ENCODE measurements at regions not wholly inside any gene's neighbourhood (a gene's known extent, or its start where the extent isn't known, plus 50 kb on each side); places are given as distances from the start of the nearest gene placed in this dataset.

DNA sequence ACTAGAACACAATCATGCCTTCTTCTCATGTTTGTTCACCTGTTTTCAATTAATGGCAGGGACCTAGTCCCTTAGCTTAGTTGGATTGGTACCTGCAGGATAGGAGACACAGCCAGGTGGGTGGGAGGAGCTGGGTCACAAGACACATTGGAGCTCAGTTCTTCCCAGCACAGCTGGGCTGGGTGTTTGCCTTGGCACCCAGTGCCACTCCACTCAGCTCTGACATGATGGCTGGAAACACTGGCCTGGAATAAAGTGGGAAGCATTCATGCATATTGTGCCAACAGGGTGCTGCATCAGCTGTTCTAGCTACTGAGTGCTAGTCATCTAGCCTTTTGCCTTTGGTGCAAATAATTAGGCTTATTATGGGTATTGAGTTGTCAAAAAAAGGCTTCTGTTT, 226.1 kb downstream of the PTEN start:
- Histone ChIP-seq H3K9me3 (no peaks in the 10 kb centered on the region), H3K27ac (peak overlapping the region; percentile 96), H3K4me1 (ENCODE audit: control insufficient read depth in 1 of 2, insufficient read depth in 1 of 2, low read depth in 1 of 2, low read length in 1 of 2) (peaks cover 84 to 99% of the 10 kb centered on the region in 2 experiments), H3K36me3 (peaks cover 20% of the 10 kb centered on the region), H3K4me3 (ENCODE audit: low read depth in 1 of 2, low read length in 1 of 2) (peak overlapping the region in 1 of 2 experiments; percentile 12), H3K27me3 (no peaks in the 10 kb centered on the region)
- TF ChIP-seq, protein P1, sequence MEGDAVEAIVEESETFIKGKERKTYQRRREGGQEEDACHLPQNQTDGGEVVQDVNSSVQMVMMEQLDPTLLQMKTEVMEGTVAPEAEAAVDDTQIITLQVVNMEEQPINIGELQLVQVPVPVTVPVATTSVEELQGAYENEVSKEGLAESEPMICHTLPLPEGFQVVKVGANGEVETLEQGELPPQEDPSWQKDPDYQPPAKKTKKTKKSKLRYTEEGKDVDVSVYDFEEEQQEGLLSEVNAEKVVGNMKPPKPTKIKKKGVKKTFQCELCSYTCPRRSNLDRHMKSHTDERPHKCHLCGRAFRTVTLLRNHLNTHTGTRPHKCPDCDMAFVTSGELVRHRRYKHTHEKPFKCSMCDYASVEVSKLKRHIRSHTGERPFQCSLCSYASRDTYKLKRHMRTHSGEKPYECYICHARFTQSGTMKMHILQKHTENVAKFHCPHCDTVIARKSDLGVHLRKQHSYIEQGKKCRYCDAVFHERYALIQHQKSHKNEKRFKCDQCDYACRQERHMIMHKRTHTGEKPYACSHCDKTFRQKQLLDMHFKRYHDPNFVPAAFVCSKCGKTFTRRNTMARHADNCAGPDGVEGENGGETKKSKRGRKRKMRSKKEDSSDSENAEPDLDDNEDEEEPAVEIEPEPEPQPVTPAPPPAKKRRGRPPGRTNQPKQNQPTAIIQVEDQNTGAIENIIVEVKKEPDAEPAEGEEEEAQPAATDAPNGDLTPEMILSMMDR (IDR thresholded peaks at IDR 0.05): no peak

DNA sequence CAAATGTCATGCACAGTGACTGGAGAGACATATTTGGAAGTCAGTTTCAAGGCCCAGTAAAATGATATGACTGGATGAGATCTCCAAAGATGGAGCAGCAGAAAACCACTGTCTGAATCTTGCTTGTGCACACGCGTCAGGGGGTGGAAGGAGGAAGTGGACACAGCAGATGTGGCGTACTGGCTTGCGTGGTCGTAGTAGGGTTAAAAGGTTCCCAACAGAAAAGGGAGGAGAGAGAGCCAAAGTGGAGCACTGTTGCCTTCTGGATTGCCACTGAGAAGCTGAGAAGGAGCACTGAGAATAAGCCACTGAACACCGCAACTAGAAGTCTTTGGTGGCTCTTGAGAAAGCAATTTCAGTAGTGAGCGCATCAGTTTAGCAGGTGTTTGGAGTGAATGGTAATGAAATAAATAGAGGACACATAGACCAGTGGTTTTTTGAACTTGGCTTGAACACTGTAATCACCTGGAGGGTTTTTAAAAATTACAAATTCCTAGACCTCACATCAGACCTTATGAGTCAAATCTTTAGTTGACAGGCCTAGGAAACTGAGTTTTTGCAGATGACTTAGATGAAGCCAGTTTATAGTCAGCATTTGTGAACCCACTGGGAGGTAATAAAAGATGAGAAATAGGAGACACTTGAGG, 227.3 kb downstream of the PTEN start:
- TF ChIP-seq, protein P1 (IDR thresholded peaks at IDR 0.05): no peak

DNA sequence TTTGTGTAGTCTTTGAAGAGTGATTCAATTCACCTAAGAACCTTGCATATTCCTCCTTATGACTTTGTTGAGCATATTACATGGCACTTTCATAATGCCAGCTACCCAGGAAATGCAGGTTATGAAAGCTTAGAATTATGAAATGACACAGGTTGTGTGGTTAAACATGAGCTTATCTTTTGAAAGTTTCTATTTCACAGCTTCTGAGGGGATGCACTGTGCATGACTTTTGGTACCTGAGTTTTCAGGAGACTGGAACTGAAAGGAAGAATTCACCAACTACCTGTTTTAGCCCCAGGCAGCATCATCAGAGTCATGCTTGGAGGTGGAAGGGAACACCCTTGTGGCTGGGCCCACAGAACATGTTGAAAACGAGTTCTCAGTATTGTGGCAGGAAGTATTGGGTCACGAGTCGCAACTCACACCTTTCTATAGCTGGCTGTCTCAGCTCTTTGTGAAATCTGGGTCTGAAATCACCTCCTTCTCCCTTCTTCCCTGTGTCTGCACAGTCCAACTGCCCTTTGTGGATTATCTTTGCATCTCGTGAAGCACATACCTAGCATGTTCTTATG, 228.2 kb downstream of the PTEN start:
- H3K4me1 ChIP-seq (ENCODE audit: control insufficient read depth in 1 of 2, insufficient read depth in 1 of 2, low read depth in 1 of 2, low read length in 1 of 2): peaks cover 94 to 99% of the 10 kb centered on the region in 2 experiments
- peak overlapping the region; percentile 96 for H3K27ac ChIP-seq
- no peaks in the 10 kb centered on the region for H3K9me3 ChIP-seq
- H3K36me3 ChIP-seq: peaks cover 20% of the 10 kb centered on the region
- H3K27me3 ChIP-seq: no peaks in the 10 kb centered on the region
- TF ChIP-seq, protein P1 (IDR thresholded peaks at IDR 0.05): peak; percentile 64
- H3K4me3 ChIP-seq (ENCODE audit: low read depth in 1 of 2, low read length in 1 of 2): peak overlapping the region; percentile 19 to 33

More for the DNA sequence above, 227.3 kb downstream of the PTEN start:
- peaks cover 25% of the 10 kb centered on the region for H3K36me3 ChIP-seq
- H3K4me3 ChIP-seq (ENCODE audit: low read depth in 1 of 2, low read length in 1 of 2): peak overlapping the region; percentile 20 to 33
- H3K27ac ChIP-seq: peak overlapping the region; percentile 96
- peaks cover 90 to 99% of the 10 kb centered on the region in 2 experiments for H3K4me1 ChIP-seq (ENCODE audit: control insufficient read depth in 1 of 2, insufficient read depth in 1 of 2, low read depth in 1 of 2, low read length in 1 of 2)
- H3K9me3 ChIP-seq: no peaks in the 10 kb centered on the region
- no peaks in the 10 kb centered on the region for H3K27me3 ChIP-seq

DNA sequence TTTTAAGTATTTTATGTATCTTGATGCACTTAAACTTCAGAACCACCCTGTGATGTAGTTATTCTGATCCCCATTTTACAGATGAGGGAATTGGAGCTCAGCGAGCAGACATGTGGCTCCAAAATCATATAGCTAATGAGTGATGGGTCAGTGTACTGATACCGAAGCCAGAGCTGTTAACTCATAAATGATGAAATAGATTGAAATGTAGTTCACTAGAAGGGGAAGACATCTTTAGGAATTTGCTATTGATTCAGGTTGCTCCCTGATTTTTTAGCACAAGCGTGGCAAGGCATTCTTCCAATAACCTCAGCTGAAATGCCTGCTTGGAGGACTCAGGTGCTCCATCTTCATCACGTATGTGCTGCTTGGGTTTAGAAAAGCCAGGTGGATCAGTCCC, 228.8 kb downstream of the PTEN start:
- Histone ChIP-seq H3K27ac (peak overlapping the region; percentile 96), H3K4me3 (ENCODE audit: low read depth in 1 of 2, low read length in 1 of 2) (peak overlapping the region; percentile 19 to 33), H3K4me1 (ENCODE audit: control insufficient read depth in 1 of 2, insufficient read depth in 1 of 2, low read depth in 1 of 2, low read length in 1 of 2) (peaks cover 95 to 99% of the 10 kb centered on the region in 2 experiments), H3K36me3 (peaks cover 20% of the 10 kb centered on the region), H3K27me3 (no peaks in the 10 kb centered on the region), H3K9me3 (no peaks in the 10 kb centered on the region)
- TF ChIP-seq, protein P1 (IDR thresholded peaks at IDR 0.05): no peak

DNA sequence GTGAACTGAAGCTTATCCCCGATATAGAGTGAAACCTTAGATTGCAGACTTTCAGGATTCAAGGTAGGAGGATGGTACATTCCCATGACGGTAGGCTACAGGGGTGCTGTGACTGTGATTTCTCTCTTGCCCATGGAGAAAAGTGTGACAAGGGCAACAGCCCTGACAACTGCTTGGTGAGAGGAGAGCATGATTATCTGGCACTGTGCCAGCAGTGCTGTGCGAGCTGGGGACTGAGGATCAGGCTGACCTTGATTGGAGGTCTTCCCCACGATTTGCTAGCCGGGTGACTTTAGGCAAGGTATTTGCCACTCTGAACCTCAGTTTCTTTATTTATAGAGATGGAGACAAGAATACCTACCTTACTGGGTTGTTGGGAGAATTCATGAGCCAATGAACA, 229.5 kb downstream of the PTEN start:
- no peaks in the 10 kb centered on the region for H3K9me3 ChIP-seq
- peaks cover 96 to 99% of the 10 kb centered on the region in 2 experiments for H3K4me1 ChIP-seq (ENCODE audit: control insufficient read depth in 1 of 2, insufficient read depth in 1 of 2, low read depth in 1 of 2, low read length in 1 of 2)
- TF ChIP-seq, protein P1 (IDR thresholded peaks at IDR 0.05): no peak
- no peaks in the 10 kb centered on the region for H3K27me3 ChIP-seq
- peaks cover 20% of the 10 kb centered on the region for H3K36me3 ChIP-seq
- H3K4me3 ChIP-seq (ENCODE audit: low read depth in 1 of 2, low read length in 1 of 2): peak overlapping the region; percentile 19 to 33
- H3K27ac ChIP-seq: peak overlapping the region; percentile 96
